HL-60 (cell line): ENCODE measurements at regions not wholly inside any gene's neighbourhood (a gene's known extent, or its start where the extent isn't known, plus 50 kb on each side); places are given as distances from the start of the nearest gene placed in this dataset.

ENCODE experiments used
- CTCF ChIP-seq: IDR thresholded peaks from one replicate; pipeline ENCODE4 v1.5.1; 2011; ENCODE audit warnings: low read length, control low read depth, inconsistent platforms; ENCODE audit not compliant: insufficient read depth
- GABPA ChIP-seq: IDR thresholded peaks from 2 replicates; pipeline ENCODE4 v1.6.1; 2012; ENCODE audit warnings: low read depth
- POLR2AphosphoS5 ChIP-seq: IDR thresholded peaks from 2 replicates; pipeline ENCODE4 v1.6.1; 2012; ENCODE audit warnings: low read depth
- REST ChIP-seq: IDR thresholded peaks from 2 replicates; pipeline ENCODE4 v1.6.1; 2012; ENCODE audit warnings: low read depth; ENCODE audit not compliant: insufficient replicate concordance

GRCh38 chr9:119873877-119874276 is 504.6 kb upstream of the BRINP1 start:
- no peak for TF ChIP-seq CTCF
- no peak for TF ChIP-seq POLR2AphosphoS5
- no peak for TF ChIP-seq GABPA
- TF ChIP-seq REST = no peak
